SK-N-SH (cell line): ENCODE measurements at regions not wholly inside any gene's neighbourhood (a gene's known extent, or its start where the extent isn't known, plus 50 kb on each side); places are given as distances from the start of the nearest gene placed in this dataset.

Experiments used
- CTCF ChIA-PET: fragments of 300-600, 350-600 bp; formaldehyde crosslinking; extraction: SDS; loops from one replicate; lab custom pipeline; 2021; lab: Yijun Ruan, JAX
- POLR2A ChIA-PET: fragments of 350-600 bp; sonication (Branson Sonifier 250); formaldehyde crosslinking; extraction: SDS; loops from one replicate; lab custom pipeline; 2020; ENCODE audit warnings: antibody characterized with exemption, inconsistent platforms; lab: Yijun Ruan, JAX
- DNase-seq: peaks from one replicate; pipeline ENCODE4 v3.0.0; 2012
- H2AFZ ChIP-seq: fragments of 200-600 bp; sonication (generic); 2 replicates; pipeline ENCODE4 v1.8.1; 2016; ENCODE audit warnings: antibody characterized with exemption, mild to moderate bottlenecking, low read depth
- H3F3A ChIP-seq: fragments of 200-600 bp; sonication (generic); replicated peaks from 2 replicates; pipeline ENCODE3; 2016; ENCODE audit warnings: antibody characterized with exemption, mild to moderate bottlenecking; ENCODE audit not compliant: insufficient read depth
- H3K27ac ChIP-seq, 2 experiments: fragments of 200-500 bp in 1 of 2; fragments of 200-600 bp in 1 of 2; sonication (Bioruptor generic) in 1 of 2; sonication (generic), shearing (Covaris generic) in 1 of 2; 2 replicates each; pipeline versions ENCODE4 v1.5.1 to v1.6.1; 2014 to 2016; ENCODE audit warnings: low read depth in 2 of 2, inconsistent platforms in 1 of 2, low read length in 1 of 2, mild to moderate bottlenecking in 1 of 2, mixed read lengths in 1 of 2
- H3K27me3 ChIP-seq: fragments of 200-600 bp; sonication (generic), shearing (Covaris generic); 2 replicates; pipeline ENCODE4 v1.6.1; 2016; ENCODE audit warnings: mixed run types; ENCODE audit not compliant: insufficient read depth
- H3K36me3 ChIP-seq, 2 experiments: fragments of 200-500 bp in 1 of 2; fragments of 200-600 bp in 1 of 2; sonication (Bioruptor generic) in 1 of 2; sonication (generic) in 1 of 2; replicated peaks in 1 of 2; 2 replicates each; pipeline versions ENCODE3 to v1.5.1; 2014 to 2016; ENCODE audit warnings: low read length in 1 of 2, mild to moderate bottlenecking in 1 of 2; ENCODE audit not compliant: insufficient read depth in 2 of 2, control insufficient read depth in 1 of 2
- H3K4me1 ChIP-seq, 2 experiments: fragments of 200-500 bp in 1 of 2; fragments of 200-600 bp in 1 of 2; sonication (Bioruptor generic) in 1 of 2; sonication (generic), shearing (Covaris generic) in 1 of 2; 2 replicates each; pipeline versions ENCODE4 v1.5.1 to v1.6.1; 2014 to 2016; ENCODE audit warnings: low read depth in 1 of 2, low read length in 1 of 2, mixed run types in 1 of 2; ENCODE audit not compliant: insufficient read depth in 2 of 2, control insufficient read depth in 1 of 2
- H3K4me2 ChIP-seq: fragments of 200-600 bp; sonication (generic), shearing (Covaris generic); 2 replicates; pipeline ENCODE4 v1.6.1; 2017; ENCODE audit warnings: mixed run types
- H3K4me3 ChIP-seq, 2 experiments: fragments of 200-500 bp in 1 of 2; fragments of 200-600 bp in 1 of 2; sonication (Bioruptor generic) in 1 of 2; sonication (generic), shearing (Covaris generic) in 1 of 2; 2 replicates each; pipeline versions ENCODE4 v1.5.1 to v1.8.1; 2014 to 2016; ENCODE audit warnings: low read depth in 2 of 2, inconsistent platforms in 1 of 2, low read length in 1 of 2, mild to moderate bottlenecking in 1 of 2, mixed read lengths in 1 of 2, moderate library complexity in 1 of 2
- H3K79me2 ChIP-seq: fragments of 200-600 bp; sonication (generic); 2 replicates; pipeline ENCODE4 v1.8.1; 2017; ENCODE audit warnings: mild to moderate bottlenecking; ENCODE audit not compliant: insufficient read depth
- H3K9ac ChIP-seq: fragments of 200-600 bp; sonication (generic); 2 replicates; pipeline ENCODE4 v1.6.1; 2017; ENCODE audit warnings: mixed run types
- H3K9me2 ChIP-seq: fragments of 200-600 bp; sonication (generic); 2 replicates; pipeline ENCODE4 v1.6.1; 2017; ENCODE audit warnings: mixed run types
- H3K9me3 ChIP-seq: fragments of 200-600 bp; sonication (generic); 2 replicates; pipeline ENCODE4 v1.6.1; 2017; ENCODE audit warnings: mixed run types, mild to moderate bottlenecking, moderate library complexity
- H4K20me1 ChIP-seq: fragments of 200-600 bp; sonication (generic); 2 replicates; pipeline ENCODE4 v1.6.1; 2017; ENCODE audit warnings: mild to moderate bottlenecking, mixed run types; ENCODE audit not compliant: insufficient read depth
- CHD2 ChIP-seq: fragments of 150-350 bp; IDR thresholded peaks from 2 replicates; pipeline ENCODE4 v1.6.1; 2018; ENCODE audit warnings: low read length; ENCODE audit not compliant: partially characterized antibody
- ELF1 ChIP-seq: IDR thresholded peaks from 2 replicates; pipeline ENCODE4 v1.4.0; 2012
- EP300 ChIP-seq, 2 experiments: IDR thresholded peaks; 2 replicates each; pipeline versions ENCODE4 v1.4.0 to v1.6.1; 2012; ENCODE audit warnings: borderline replicate concordance in 1 of 2, low read depth in 1 of 2, low read length in 1 of 2
- FOSL2 ChIP-seq: IDR thresholded peaks from 2 replicates; pipeline ENCODE4 v1.4.0; 2012; ENCODE audit warnings: low read depth, mild to moderate bottlenecking, moderate library complexity, borderline replicate concordance
- GATA2 ChIP-seq: sonication (generic); formaldehyde crosslinking; IDR thresholded peaks from 2 replicates; pipeline ENCODE4 v1.5.0; 2020; ENCODE audit warnings: mild to moderate bottlenecking, missing genetic modification reagents
- IRF3 ChIP-seq: fragments of 150-350 bp; IDR thresholded peaks from 2 replicates; pipeline ENCODE4 v1.6.1; 2016; ENCODE audit warnings: mild to moderate bottlenecking, low read depth, low read length
- JUND ChIP-seq: IDR thresholded peaks from 2 replicates; pipeline ENCODE4 v1.4.0; 2012
- PBX3 ChIP-seq: IDR thresholded peaks from 2 replicates; pipeline ENCODE4; 2012
- RAD21 ChIP-seq: IDR thresholded peaks from 2 replicates; pipeline ENCODE4 v1.6.1; 2012; ENCODE audit warnings: mild to moderate bottlenecking, low read length
- REST ChIP-seq: IDR thresholded peaks from 2 replicates; pipeline ENCODE4 v1.6.1; 2012; ENCODE audit warnings: mild to moderate bottlenecking, low read depth, low read length, moderate library complexity
- TAF1 ChIP-seq: IDR thresholded peaks from 2 replicates; pipeline ENCODE4 v1.6.1; 2012; ENCODE audit warnings: low read depth, mild to moderate bottlenecking, low read length, moderate library complexity, borderline replicate concordance
- USF1 ChIP-seq: IDR thresholded peaks from 2 replicates; pipeline ENCODE4 v1.4.0; 2012; ENCODE audit warnings: low read depth, borderline replicate concordance
- YY1 ChIP-seq: IDR thresholded peaks from 2 replicates; pipeline ENCODE4 v1.4.0; 2012; ENCODE audit warnings: low read depth, mild to moderate bottlenecking

- TF ChIP-seq REST, result no peak
- no peak for TF ChIP-seq IRF3
- TF ChIP-seq JUND, result no peak
- TF ChIP-seq YY1, result no peak
- TF ChIP-seq FOSL2, result no peak
Observed at GRCh38 chr21:20083336-20083735, 914.9 kb upstream of the NCAM2 start (continued).

GRCh38 chr21:20083925-20084324 is 914.3 kb upstream of the NCAM2 start:
- no peaks in the 10 kb centered on the region for H3K79me2 ChIP-seq
- H3K9ac ChIP-seq, result no peak overlapping the region
- H3K9me3 ChIP-seq, result no peaks in the 10 kb centered on the region; the same call in 1 of the 2 replicates
- no peak overlapping the region for H2AFZ ChIP-seq
- H3K4me2 ChIP-seq, result no peak overlapping the region
- no peaks in the 10 kb centered on the region for H3K9me2 ChIP-seq
- ChIA-PET CTCF (no interaction called here), POLR2A (no interaction called here)
- no peaks in the 10 kb centered on the region for H3K36me3 ChIP-seq
- H3K4me1 ChIP-seq, result no peaks in the 10 kb centered on the region
- TF ChIP-seq USF1, result no peak
- no peak for TF ChIP-seq GATA2 (CRISPR knock-in tag)
- TF ChIP-seq EP300 (IDR thresholded peaks at IDR 0.05; ENCODE audit: borderline replicate concordance in 1 of 2, low read depth in 1 of 2, low read length in 1 of 2), result no peak
- TF ChIP-seq ELF1, result no peak
- no peak for TF ChIP-seq TAF1
- no peak for TF ChIP-seq PBX3
- TF ChIP-seq JUND, result no peak
- TF ChIP-seq CHD2, result no peak
- no peak for TF ChIP-seq RAD21
- H4K20me1 ChIP-seq, result no peaks in the 10 kb centered on the region
- no peak for DNase-seq
- H3K27me3 ChIP-seq, result no peaks in the 10 kb centered on the region
- no peaks in the 10 kb centered on the region for H3F3A ChIP-seq
- no peak overlapping the region for H3K27ac ChIP-seq
- no peak overlapping the region for H3K4me3 ChIP-seq
